HCT116 (cell line): ENCODE measurements at regions not wholly inside any gene's neighbourhood (a gene's known extent, or its start where the extent isn't known, plus 50 kb on each side); places are given as distances from the start of the nearest gene placed in this dataset.

Experiments used
- ATAC-seq: fragments of 200-7000 bp; cut with Tn5 transposase; 2 replicates; pipeline ENCODE4 v1.9.1; 2020; ENCODE audit warnings: mild to moderate bottlenecking, moderate library complexity
- BruUV-seq: library from RNA; stranded (reverse); fragments of 400-500 nt; replicated peaks from 2 replicates; lab custom pipeline; 2021; lab: Mats Ljungman, UMichigan
- CTCF ChIA-PET: fragments of 300-600 bp; sonication (Branson Sonifier 250); formaldehyde crosslinking; loops from one replicate; lab custom pipeline; 2021; ENCODE audit warnings: antibody characterized with exemption; lab: Charles Lee
- POLR2A ChIA-PET: fragments of 300-600, 350-600 bp; sonication (Branson Sonifier 250); formaldehyde crosslinking; loops from one replicate; lab custom pipeline; 2021; ENCODE audit warnings: antibody characterized with exemption; lab: Charles Lee
- RAD21 ChIA-PET, 2 experiments: fragments of 300-600 bp; sonication (Branson Sonifier 250); formaldehyde crosslinking; loops; one replicate each; lab custom pipeline; 2023; ENCODE audit warnings: low total read pairs in 2 of 2; ENCODE audit not compliant: uncharacterized antibody in 2 of 2, unreplicated experiment in 2 of 2, low non-redundant PET in 1 of 2; lab: Charles Lee
- DNase-seq: peaks from one replicate; pipeline ENCODE4 v3.0.0-alpha.2; 2010; ENCODE audit warnings: low read depth, low spot score
- H2AFZ ChIP-seq: fragments of 200-600 bp; shearing (Covaris generic), sonication (generic); 2 replicates; pipeline ENCODE4 v1.6.1; 2017; ENCODE audit warnings: low read depth, mixed run types, mixed read lengths, antibody characterized with exemption, low read length; ENCODE audit not compliant: poor library complexity, severe bottlenecking
- H3K27ac ChIP-seq: 2 replicates; pipeline ENCODE4 v1.5.1; 2012; ENCODE audit warnings: low read depth, low read length
- H3K27me3 ChIP-seq: fragments of 200-600 bp; sonication (generic); 2 replicates; pipeline ENCODE4 v1.6.1; 2016; ENCODE audit warnings: mixed run types, low read length, mixed read lengths; ENCODE audit not compliant: insufficient read depth
- H3K36me3 ChIP-seq, 2 experiments: fragments of 200-500 bp in 1 of 2; fragments of 200-600 bp in 1 of 2; sonication (Bioruptor generic) in 1 of 2; sonication (generic) in 1 of 2; 2 replicates each; pipeline versions ENCODE4 v1.5.1 to v1.6.1; 2014 to 2016; ENCODE audit warnings: low read length in 2 of 2, inconsistent platforms in 1 of 2, mixed read lengths in 1 of 2, mixed run types in 1 of 2; ENCODE audit not compliant: insufficient read depth in 2 of 2, control insufficient read depth in 1 of 2
- H3K4me1 ChIP-seq, 2 experiments: fragments of 200-600 bp in 1 of 2; sonication (generic) in 1 of 2; 2 replicates each; pipeline versions ENCODE4 v1.5.1 to v1.6.1; 2012 to 2017; ENCODE audit warnings: low read length in 2 of 2, inconsistent platforms in 1 of 2, mild to moderate bottlenecking in 1 of 2, mixed read lengths in 1 of 2, mixed run types in 1 of 2, moderate library complexity in 1 of 2; ENCODE audit not compliant: insufficient read depth in 2 of 2, control insufficient read depth in 1 of 2
- H3K4me2 ChIP-seq: fragments of 200-600 bp; sonication (generic); 2 replicates; pipeline ENCODE4 v1.6.1; 2017; ENCODE audit warnings: mixed run types, low read length, mixed read lengths
- H3K4me3 ChIP-seq, 2 experiments: fragments of 200-600 bp in 1 of 2; sonication (generic) in 1 of 2; replicated peaks in 1 of 2; 2 replicates each; pipeline ENCODE4 v1.5.1; 2011 to 2016; ENCODE audit warnings: low read length in 2 of 2, control low read depth in 1 of 2, low read depth in 1 of 2, mild to moderate bottlenecking in 1 of 2, mixed read lengths in 1 of 2, mixed run types in 1 of 2
- H3K79me2 ChIP-seq: fragments of 200-600 bp; sonication (generic); 2 replicates; pipeline ENCODE4 v1.6.1; 2017; ENCODE audit warnings: mild to moderate bottlenecking, mixed run types, low read length, moderate library complexity, mixed read lengths; ENCODE audit not compliant: insufficient read depth
- H3K9ac ChIP-seq: fragments of 200-600 bp; sonication (generic); 2 replicates; pipeline ENCODE4 v1.6.1; 2016; ENCODE audit warnings: low read length, mixed read lengths
- H3K9me2 ChIP-seq: fragments of 200-600 bp; sonication (generic), shearing (Covaris generic); 2 replicates; pipeline ENCODE4 v1.6.1; 2017; ENCODE audit warnings: mixed run types, mild to moderate bottlenecking, moderate library complexity; ENCODE audit not compliant: insufficient read depth
- H3K9me3 ChIP-seq, 2 experiments: fragments of 200-500 bp in 1 of 2; fragments of 200-600 bp in 1 of 2; sonication (Bioruptor generic) in 1 of 2; sonication (generic) in 1 of 2; 2 replicates each; pipeline ENCODE4 v1.6.1; 2014 to 2017; ENCODE audit warnings: low read length in 2 of 2, mixed read lengths in 2 of 2, inconsistent platforms in 1 of 2, low read depth in 1 of 2, mild to moderate bottlenecking in 1 of 2, mixed run types in 1 of 2, moderate library complexity in 1 of 2; ENCODE audit not compliant: control insufficient read depth in 1 of 2, insufficient read depth in 1 of 2
- H4K20me1 ChIP-seq: fragments of 200-600 bp; sonication (generic), shearing (Covaris generic); 2 replicates; pipeline ENCODE4 v1.6.1; 2017; ENCODE audit warnings: mixed run types, mild to moderate bottlenecking, moderate library complexity; ENCODE audit not compliant: insufficient read depth
- ATF3 ChIP-seq: IDR thresholded peaks from 2 replicates; pipeline ENCODE4 v1.6.1; 2012
- CBX3 ChIP-seq: IDR thresholded peaks from 2 replicates; pipeline ENCODE4 v1.6.1; 2012; ENCODE audit warnings: low read depth
- CEBPB ChIP-seq: IDR thresholded peaks from 2 replicates; pipeline ENCODE4 v1.6.1; 2012; ENCODE audit warnings: low read depth
- CTCF ChIP-seq, 3 experiments: fragments of 200-600 bp in 1 of 3; sonication (generic) in 1 of 3; IDR thresholded peaks in 2 of 3; conservative IDR thresholded peaks in 1 of 3; 2 replicates each; pipeline ENCODE4 v1.5.1; 2012 to 2017; ENCODE audit warnings: low read depth in 2 of 3, low read length in 2 of 3, antibody characterized with exemption in 1 of 3, borderline replicate concordance in 1 of 3, control low read depth in 1 of 3, mild to moderate bottlenecking in 1 of 3, mixed read lengths in 1 of 3, mixed run types in 1 of 3, moderate library complexity in 1 of 3; ENCODE audit not compliant: insufficient read depth in 1 of 3
- EGR1 ChIP-seq: IDR thresholded peaks from 2 replicates; pipeline ENCODE4 v1.6.1; 2012; ENCODE audit warnings: low read depth
- ELF1 ChIP-seq: IDR thresholded peaks from 2 replicates; pipeline ENCODE4 v1.6.1; 2012; ENCODE audit warnings: low read depth, borderline replicate concordance
- EZH2 ChIP-seq: fragments of 200-600 bp; sonication (generic); IDR thresholded peaks from 2 replicates; pipeline ENCODE4 v1.6.1; 2017; ENCODE audit warnings: antibody characterized with exemption, mixed run types
- EZH2phosphoT487 ChIP-seq: fragments of 200-600 bp; IDR thresholded peaks from 2 replicates; pipeline ENCODE4 v1.6.1; 2018; ENCODE audit warnings: antibody characterized with exemption, borderline replicate concordance
- JUND ChIP-seq: IDR thresholded peaks from 2 replicates; pipeline ENCODE4 v1.6.1; 2012
- MAX ChIP-seq: IDR thresholded peaks from 2 replicates; pipeline ENCODE4 v1.6.1; 2012
- POLR2AphosphoS5 ChIP-seq: IDR thresholded peaks from 2 replicates; pipeline ENCODE4 v1.6.1; 2011; ENCODE audit warnings: mild to moderate bottlenecking, low read depth, low read length, moderate library complexity
- RAD21 ChIP-seq: IDR thresholded peaks from 2 replicates; pipeline ENCODE4 v1.6.1; 2012; ENCODE audit warnings: low read depth, mild to moderate bottlenecking
- SIN3A ChIP-seq: IDR thresholded peaks from 2 replicates; pipeline ENCODE4 v1.6.1; 2012; ENCODE audit warnings: low read depth
- TCF7L2 ChIP-seq: IDR thresholded peaks from 2 replicates; pipeline ENCODE4 v1.7.0; 2011; ENCODE audit warnings: borderline replicate concordance, inconsistent platforms; ENCODE audit not compliant: insufficient read depth, insufficient read length; ENCODE audit errors: extremely low read depth
- YY1 ChIP-seq: IDR thresholded peaks from 2 replicates; pipeline ENCODE4 v1.6.1; 2011; ENCODE audit warnings: low read length, low read depth, moderate library complexity, mild to moderate bottlenecking; ENCODE audit not compliant: insufficient replicate concordance; ENCODE audit errors: extremely low read depth
- ZBTB33 ChIP-seq: IDR thresholded peaks from 2 replicates; pipeline ENCODE4 v1.6.1; 2011; ENCODE audit warnings: mild to moderate bottlenecking, low read length, moderate library complexity; ENCODE audit not compliant: insufficient replicate concordance; ENCODE audit errors: extremely low read depth
- ZFX ChIP-seq: fragments of 450-650 bp; IDR thresholded peaks from 2 replicates; pipeline ENCODE4 v1.6.1; 2017
- ZNF274 ChIP-seq: fragments of 200-500 bp; sonication (Bioruptor generic); IDR thresholded peaks from 2 replicates; pipeline ENCODE4 v1.6.1; 2014; ENCODE audit warnings: mild to moderate bottlenecking, low read depth, low read length, inconsistent platforms
- intact Hi-C: fragments of 100-400 bp; cut with micrococcal nuclease; formaldehyde crosslinking; loops from 2 replicates; pipeline ENCODE4 v1.10.0; 2022

- H2AFZ ChIP-seq = no peak overlapping the region
- H3K36me3 ChIP-seq = no peaks in the 10 kb centered on the region
- no peaks in the 10 kb centered on the region for H3K4me1 ChIP-seq
- H3K79me2 ChIP-seq = no peaks in the 10 kb centered on the region
- DNase-seq (no peak), ATAC-seq (no peak)
- H3K9ac ChIP-seq = no peak overlapping the region
- BruUV-seq = no TSS peak
- H3K27ac ChIP-seq = no peak overlapping the region
- no peak overlapping the region for H3K4me2 ChIP-seq
- no peaks in the 10 kb centered on the region for H4K20me1 ChIP-seq
- no peaks in the 10 kb centered on the region for H3K9me2 ChIP-seq
- H3K27me3 ChIP-seq = no peaks in the 10 kb centered on the region
- intact Hi-C loops = no loop called here
- TF ChIP-seq MAX (no peak), CBX3 (no peak), ELF1 (no peak), RAD21 (no peak), EZH2 (no peak)
- POLR2A ChIA-PET = no interaction called here
- CTCF ChIA-PET = no interaction called here
- peaks cover 8 to 13% of the 10 kb centered on the region in 2 experiments; a peak in 2 of 4 replicates for H3K9me3 ChIP-seq
- RAD21 ChIA-PET = no interaction called here
- H3K4me3 ChIP-seq = no peak overlapping the region
These were observed 115.5 kb upstream of the ARPP21 start for GRCh38 chr3:35523838-35524237.

- Histone ChIP-seq H3K4me1 (no peaks in the 10 kb centered on the region), H3K4me3 (no peak overlapping the region), H4K20me1 (no peaks in the 10 kb centered on the region), H3K36me3 (no peaks in the 10 kb centered on the region), H3K4me2 (no peak overlapping the region), H3K9me2 (no peaks in the 10 kb centered on the region), H3K79me2 (no peaks in the 10 kb centered on the region), H3K9me3 (peaks cover 8 to 17% of the 10 kb centered on the region in 2 experiments; a peak in 2 of 4 replicates), H3K9ac (no peak overlapping the region), H2AFZ (no peak overlapping the region), H3K27ac (no peak overlapping the region), H3K27me3 (no peaks in the 10 kb centered on the region)
- ChIA-PET POLR2A (no interaction called here), RAD21 (no interaction called here), CTCF (no interaction called here)
- intact Hi-C loops = no loop called here
- BruUV-seq = no TSS peak
- DNase-seq = no peak
- no peak for ATAC-seq
- TF ChIP-seq ZBTB33 = no peak
- TF ChIP-seq RAD21 = no peak
- TF ChIP-seq SIN3A = no peak
- no peak for TF ChIP-seq EZH2phosphoT487
- TF ChIP-seq YY1 = no peak
- TF ChIP-seq ATF3 = no peak
- no peak for TF ChIP-seq ELF1
- TF ChIP-seq JUND = no peak
- TF ChIP-seq CTCF (IDR thresholded peaks at IDR 0.05 in 2 of 3, conservative IDR thresholded peaks at IDR 0.05 in 1 of 3; ENCODE audit: borderline replicate concordance in 1 of 3, insufficient read depth in 1 of 3, low read depth in 2 of 3, low read length in 2 of 3) = no peak
- TF ChIP-seq ZNF274 = no peak
- TF ChIP-seq POLR2AphosphoS5 = no peak
- no peak for TF ChIP-seq CEBPB
- no peak for TF ChIP-seq ZFX
- no peak for TF ChIP-seq EGR1
- TF ChIP-seq TCF7L2 = no peak
These were observed 114.5 kb upstream of the ARPP21 start for GRCh38 chr3:35524856-35525255.
